HepG2 (cell line): ENCODE measurements at regions not wholly inside any gene's neighbourhood (a gene's known extent, or its start where the extent isn't known, plus 50 kb on each side); places are given as distances from the start of the nearest gene placed in this dataset.

Experiments
- ARNT2 ChIP-seq: sonication (generic); formaldehyde crosslinking; IDR thresholded peaks from 2 replicates; pipeline ENCODE4 v1.8.0; 2022; ENCODE audit warnings: mild to moderate bottlenecking, low read depth, missing genetic modification reagents, moderate library complexity
- CHD2 ChIP-seq: IDR thresholded peaks from 2 replicates; pipeline ENCODE4 v1.6.1; 2011; ENCODE audit warnings: low read depth, low read length, improper control_type of control experiment
- CTCF ChIP-seq: sonication (generic); formaldehyde crosslinking; IDR thresholded peaks from 2 replicates; pipeline ENCODE4 v1.5.0; 2020; ENCODE audit warnings: mild to moderate bottlenecking, missing genetic modification reagents, moderate library complexity
- FOSL1 ChIP-seq: sonication (generic); formaldehyde crosslinking; IDR thresholded peaks from 2 replicates; pipeline ENCODE4 v1.9.0; 2021; ENCODE audit warnings: missing genetic modification reagents, borderline replicate concordance
- TRIM24 ChIP-seq: sonication (generic); formaldehyde crosslinking; IDR thresholded peaks from 2 replicates; pipeline ENCODE4 v1.8.0; 2022; ENCODE audit warnings: mild to moderate bottlenecking, missing genetic modification reagents
- ZNF460 ChIP-seq: sonication (generic); formaldehyde crosslinking; IDR thresholded peaks from 2 replicates; pipeline ENCODE4 v1.5.1; 2020; ENCODE audit warnings: missing genetic modification reagents, mild to moderate bottlenecking, borderline replicate concordance
- ZNF574 ChIP-seq: sonication (generic); formaldehyde crosslinking; IDR thresholded peaks from 2 replicates; pipeline ENCODE4 v1.4.0; 2020; ENCODE audit warnings: missing genetic modification reagents
- ZNF75D ChIP-seq: sonication (generic); formaldehyde crosslinking; IDR thresholded peaks from 2 replicates; pipeline ENCODE4 v1.8.1; 2023; ENCODE audit warnings: missing genetic modification reagents, mild to moderate bottlenecking, borderline replicate concordance

DNA sequence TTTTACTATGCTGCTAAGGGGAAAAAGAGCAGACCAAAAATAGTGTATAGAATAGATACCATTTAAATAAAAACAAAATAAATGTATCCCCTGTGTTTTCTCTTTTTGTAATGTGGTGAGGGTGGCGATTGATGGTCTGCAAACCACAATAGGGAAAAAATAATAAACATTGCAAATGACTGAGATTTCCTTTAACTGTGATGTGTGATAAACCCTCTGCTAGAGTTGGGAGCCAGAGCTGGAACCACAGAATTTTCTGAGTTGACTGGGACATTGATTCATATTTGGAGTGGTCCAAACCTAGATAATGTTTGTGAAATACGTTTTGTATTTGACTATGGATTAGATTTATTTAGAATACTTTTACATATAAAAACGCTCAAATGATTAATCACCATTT lies 70.6 kb upstream of the PTGFR start:
- no peak for TF ChIP-seq CHD2
- TF ChIP-seq FOSL1 = no peak
- TF ChIP-seq ZNF460 (CRISPR knock-in tag) = no peak
- no peak for TF ChIP-seq TRIM24 (CRISPR knock-in tag)
- TF ChIP-seq ZNF75D (CRISPR knock-in tag) = no peak
- no peak for TF ChIP-seq CTCF (CRISPR knock-in tag)
- TF ChIP-seq ZNF574 (CRISPR knock-in tag) = no peak
- TF ChIP-seq ARNT2 (CRISPR knock-in tag) = no peak
